Erythroblast (primary cell): ENCODE measurements at regions not wholly inside any gene's neighbourhood (a gene's known extent, or its start where the extent isn't known, plus 50 kb on each side); places are given as distances from the start of the nearest gene placed in this dataset.
"Not testable (repeated sequence)": the region's sequence is repeated elsewhere in the genome, so short reads cannot be mapped to it uniquely, and the experiment has no call there.

Experiments
- GATA1 ChIP-seq: IDR thresholded peaks from 2 replicates; pipeline ENCODE4 v1.6.1; 2011; ENCODE audit warnings: low read depth, mild to moderate bottlenecking, control low read depth, low read length, moderate library complexity
- POLR2A ChIP-seq: IDR thresholded peaks from 2 replicates; pipeline ENCODE4 v1.6.1; 2011; ENCODE audit warnings: mild to moderate bottlenecking, low read length

- TF ChIP-seq POLR2A, GATA1: not testable (repeated sequence)
These were observed 229.9 kb upstream of the MCHR2 start for GRCh38 chr6:100223952-100224351.
